IMR-90 (cell line): ENCODE measurements at regions not wholly inside any gene's neighbourhood (a gene's known extent, or its start where the extent isn't known, plus 50 kb on each side); places are given as distances from the start of the nearest gene placed in this dataset.

Source experiments
- ATAC-seq: fragments of 200-7000 bp; cut with Tn5 transposase; 2 replicates; pipeline ENCODE4 v1.9.1; 2020; ENCODE audit warnings: low read depth, mild to moderate bottlenecking, moderate library complexity
- BruUV-seq: library from RNA; stranded (reverse); fragments of 400-500 nt; replicated peaks from 2 replicates; lab custom pipeline; 2021; lab: Mats Ljungman, UMichigan
- CTCF ChIA-PET: fragments of 300-600 bp; formaldehyde crosslinking; extraction: SDS; loops from one replicate; lab custom pipeline; 2021; ENCODE audit warnings: antibody characterized with exemption; lab: Yijun Ruan, JAX
- POLR2A ChIA-PET: fragments of 300-600 bp; sonication (Branson Sonifier 250); formaldehyde crosslinking; loops from one replicate; lab custom pipeline; 2022; ENCODE audit warnings: antibody characterized with exemption; ENCODE audit not compliant: unreplicated experiment; lab: Charles Lee
- DNase-seq: peaks from one replicate; pipeline ENCODE4 v3.0.0; 2013
- H2AFZ ChIP-seq: replicated peaks from 2 replicates; pipeline ENCODE3; 2013; ENCODE audit warnings: low read length, mild to moderate bottlenecking; ENCODE audit not compliant: poor library complexity
- H2AK5ac ChIP-seq: 2 replicates; pipeline ENCODE4 v1.6.1; 2013; ENCODE audit warnings: low read depth, low read length, inconsistent platforms
- H2AK9ac ChIP-seq: replicated peaks from 2 replicates; pipeline ENCODE3; 2013; ENCODE audit warnings: mild to moderate bottlenecking, low read depth, low read length, moderate library complexity; ENCODE audit not compliant: poor library complexity
- H2BK120ac ChIP-seq: 2 replicates; pipeline ENCODE4 v1.6.1; 2013; ENCODE audit warnings: low read depth, low read length, inconsistent platforms
- H2BK15ac ChIP-seq: 3 replicates; pipeline ENCODE4 v1.6.1; 2013; ENCODE audit warnings: low read depth, low read length, inconsistent platforms
- H2BK20ac ChIP-seq: 2 replicates; pipeline ENCODE4 v1.6.1; 2013; ENCODE audit warnings: low read depth, mild to moderate bottlenecking, inconsistent platforms, low read length, moderate library complexity
- H2BK5ac ChIP-seq: 2 replicates; pipeline ENCODE4 v1.6.1; 2013; ENCODE audit warnings: mild to moderate bottlenecking, low read depth, low read length, inconsistent platforms; ENCODE audit not compliant: poor library complexity, severe bottlenecking
- H3K14ac ChIP-seq: replicated peaks from 2 replicates; pipeline ENCODE4 v1.6.1; 2013; ENCODE audit warnings: low read depth, low read length, inconsistent platforms
- H3K18ac ChIP-seq: 2 replicates; pipeline ENCODE4 v1.6.1; 2013; ENCODE audit warnings: low read depth, low read length, control low read depth
- H3K23ac ChIP-seq: 2 replicates; pipeline ENCODE4 v1.6.1; 2013; ENCODE audit warnings: low read depth, low read length, inconsistent platforms
- H3K27ac ChIP-seq: 2 replicates; pipeline ENCODE4 v1.5.1; 2013; ENCODE audit warnings: mild to moderate bottlenecking, control low read depth, low read length; ENCODE audit not compliant: insufficient read depth
- H3K27me3 ChIP-seq: 2 replicates; pipeline ENCODE4 v1.6.1; 2013; ENCODE audit warnings: low read length; ENCODE audit not compliant: control insufficient read depth, insufficient read depth
- H3K36me3 ChIP-seq: 2 replicates; pipeline ENCODE4 v1.6.1; 2013; ENCODE audit warnings: low read length, mixed read lengths; ENCODE audit not compliant: control insufficient read depth, insufficient read depth
- H3K4ac ChIP-seq: 2 replicates; pipeline ENCODE4 v1.6.1; 2013; ENCODE audit warnings: low read depth, low read length, inconsistent platforms
- H3K4me1 ChIP-seq: 2 replicates; pipeline ENCODE4 v1.6.1; 2013; ENCODE audit warnings: low read length, mixed read lengths; ENCODE audit not compliant: control insufficient read depth, insufficient read depth
- H3K4me2 ChIP-seq: 2 replicates; pipeline ENCODE4 v1.6.1; 2013; ENCODE audit warnings: low read depth, mild to moderate bottlenecking, control low read depth, low read length, moderate library complexity
- H3K4me3 ChIP-seq: 2 replicates; pipeline ENCODE4 v1.5.1; 2013; ENCODE audit warnings: low read depth, mild to moderate bottlenecking, control low read depth, low read length, moderate library complexity; ENCODE audit not compliant: insufficient read depth
- H3K56ac ChIP-seq: 2 replicates; pipeline ENCODE4 v1.6.1; 2013; ENCODE audit warnings: low read length, inconsistent platforms; ENCODE audit not compliant: insufficient read depth; ENCODE audit errors: extremely low read depth
- H3K79me1 ChIP-seq, 2 experiments: 2 replicates each; pipeline ENCODE4 v1.6.1; 2013; ENCODE audit warnings: low read length in 2 of 2, inconsistent platforms in 1 of 2, low read depth in 1 of 2
- H3K9ac ChIP-seq: 2 replicates; pipeline ENCODE4 v1.6.1; 2013; ENCODE audit warnings: low read depth, low read length, control low read depth
- H3K9me1 ChIP-seq: 2 replicates; pipeline ENCODE4 v1.6.1; 2013; ENCODE audit warnings: low read length, inconsistent platforms; ENCODE audit not compliant: insufficient read depth
- H3K9me3 ChIP-seq: 2 replicates; pipeline ENCODE4 v1.6.1; 2013; ENCODE audit warnings: low read length; ENCODE audit not compliant: control insufficient read depth, insufficient read depth
- H4K20me1 ChIP-seq: 2 replicates; pipeline ENCODE4 v1.6.1; 2013; ENCODE audit warnings: low read length, inconsistent platforms; ENCODE audit not compliant: insufficient read depth
- H4K5ac ChIP-seq: 2 replicates; pipeline ENCODE4 v1.6.1; 2013; ENCODE audit warnings: mild to moderate bottlenecking, low read depth, low read length, control low read depth
- H4K8ac ChIP-seq, 2 experiments: 2 replicates each; pipeline ENCODE4 v1.6.1; 2013; ENCODE audit warnings: low read depth in 2 of 2, low read length in 2 of 2, control low read depth in 1 of 2, inconsistent platforms in 1 of 2
- H4K91ac ChIP-seq: 2 replicates; pipeline ENCODE4 v1.6.1; 2013; ENCODE audit warnings: low read depth, low read length, inconsistent platforms; ENCODE audit not compliant: insufficient read depth
- CEBPB ChIP-seq: IDR thresholded peaks from 2 replicates; pipeline ENCODE4 v1.6.1; 2012; ENCODE audit warnings: low read depth, low read length, improper control_type of control experiment
- CTCF ChIP-seq: conservative IDR thresholded peaks from 2 replicates; pipeline ENCODE4 v1.5.1; 2012; ENCODE audit warnings: mild to moderate bottlenecking, low read depth, low read length, improper control_type of control experiment
- FOS ChIP-seq: fragments of 150-350 bp; IDR thresholded peaks from 2 replicates; pipeline ENCODE4 v1.6.1; 2016; ENCODE audit warnings: low read depth, low read length
- MAZ ChIP-seq: IDR thresholded peaks from 2 replicates; pipeline ENCODE4 v1.6.1; 2012; ENCODE audit warnings: low read depth, mild to moderate bottlenecking, low read length, improper control_type of control experiment, moderate library complexity, borderline replicate concordance
- RAD21 ChIP-seq: IDR thresholded peaks from 2 replicates; pipeline ENCODE4 v1.6.1; 2012; ENCODE audit warnings: low read length, improper control_type of control experiment
- RCOR1 ChIP-seq: IDR thresholded peaks from 2 replicates; pipeline ENCODE4 v1.6.1; 2012; ENCODE audit warnings: mild to moderate bottlenecking, low read length, improper control_type of control experiment; ENCODE audit not compliant: insufficient replicate concordance
- WGBS, 2 experiments: methylation state at CpG; one replicate each; pipeline versions ENCODE4 v1.1.5 to v1.1.7; 2013; ENCODE audit warnings: missing lambda C conversion rate in 2 of 2; ENCODE audit not compliant: insufficient read length in 1 of 2; ENCODE audit errors: extremely low coverage in 2 of 2; 5-methylcytosine and 5-hydroxymethylcytosine counted together
- dilution Hi-C: fragments of 300-500 bp; cut with HindIII; formaldehyde crosslinking; loops from one replicate; pipeline ENCODE4 v1.14.3; 2018; ENCODE audit warnings: low sequenced_read_pairs; ENCODE audit not compliant: unreplicated experiment
- in situ Hi-C: fragments of 300-500 bp; cut with MboI; formaldehyde crosslinking; loops from 3 replicates; pipeline ENCODE4 v1.14.3; 2019; ENCODE audit warnings: low sequenced_read_pairs, inconsistent platforms, mixed read lengths
- intact Hi-C: fragments of 100-400 bp; cut with micrococcal nuclease; formaldehyde crosslinking; loops from 2 replicates; pipeline ENCODE4 v1.10.0; 2022

GRCh38 chr5:57850109-57850508, 367.5 kb upstream of the ACTBL2 start:
- TF ChIP-seq MAZ (no peak), RAD21 (no peak), RCOR1 (no peak), CTCF (no peak), FOS (no peak), CEBPB (no peak)
- H3K27me3 ChIP-seq = no peaks in the 10 kb centered on the region
- H2BK15ac ChIP-seq = no peak overlapping the region
- H3K18ac ChIP-seq = no peak overlapping the region
- H2BK120ac ChIP-seq = no peak overlapping the region
- H2AFZ ChIP-seq = no peak overlapping the region
- no CpG with 5 or more reads among the region's 1 CpG for WGBS, 2 experiments
- H4K8ac ChIP-seq = no peak overlapping the region
- H3K4ac ChIP-seq = no peak overlapping the region
- in situ Hi-C loops = no loop called here
- peaks cover 4% of the 10 kb centered on the region for H3K4me1 ChIP-seq
- H3K23ac ChIP-seq = no peak overlapping the region
- no peak overlapping the region for H4K91ac ChIP-seq
- no peaks in the 10 kb centered on the region for H4K20me1 ChIP-seq
- dilution Hi-C loops = no loop called here
- no peak overlapping the region for H2BK20ac ChIP-seq
- no peak overlapping the region for H2AK5ac ChIP-seq
- H3K9me3 ChIP-seq = no peaks in the 10 kb centered on the region
- ChIA-PET CTCF (interaction anchor here (0.7 kb wide), 1 partner anchor 293 kb away, joined by 3 read pairs; no protein-coding TSS in a partner anchor), POLR2A (no interaction called here)
- ATAC-seq = no peak
- H3K4me2 ChIP-seq = no peak overlapping the region
- intact Hi-C loops = no loop called here
- no peak overlapping the region for H4K5ac ChIP-seq
- no peak overlapping the region for H3K56ac ChIP-seq
- H3K9me1 ChIP-seq = peaks cover 3% of the 10 kb centered on the region; the same call in 1 of the 2 replicates
- no peaks in the 10 kb centered on the region for H3K36me3 ChIP-seq
- H2AK9ac ChIP-seq = no peak overlapping the region
- H3K79me1 ChIP-seq = no peaks in the 10 kb centered on the region
- DNase-seq = no peak
- no peak overlapping the region for H3K4me3 ChIP-seq
- no peak overlapping the region for H3K14ac ChIP-seq
- H3K9ac ChIP-seq = no peak overlapping the region
- no peak overlapping the region for H3K27ac ChIP-seq
- H2BK5ac ChIP-seq = no peak overlapping the region
- no TSS peak for BruUV-seq
